HAP-1 (cell line): ENCODE measurements at regions not wholly inside any gene's neighbourhood (a gene's known extent, or its start where the extent isn't known, plus 50 kb on each side); places are given as distances from the start of the nearest gene placed in this dataset.
"Not testable (repeated sequence)": the region's sequence is repeated elsewhere in the genome, so short reads cannot be mapped to it uniquely, and the experiment has no call there.

Experiments
- DNase-seq, 2 experiments: peaks; one replicate each; pipeline ENCODE4 v3.0.0-alpha.2; 2016 to 2020; ENCODE audit warnings: low spot score in 2 of 2
- H3K27me3 ChIP-seq: fragments of 250-450 bp; sonication (Bioruptor Pico); 2 replicates; pipeline ENCODE4 v1.5.1; 2020; ENCODE audit warnings: low read depth, mild to moderate bottlenecking, moderate library complexity
- H3K36me3 ChIP-seq: fragments of 250-450 bp; sonication (Bioruptor Pico); replicated peaks from 2 replicates; pipeline ENCODE4 v1.5.1; 2020; ENCODE audit warnings: mild to moderate bottlenecking
- H3K4me1 ChIP-seq: fragments of 250-450 bp; sonication (Bioruptor Pico); 2 replicates; pipeline ENCODE4 v1.5.1; 2020; ENCODE audit warnings: mild to moderate bottlenecking
- H3K4me3 ChIP-seq: fragments of 250-450 bp; sonication (Bioruptor Pico); 2 replicates; pipeline ENCODE4 v1.5.1; 2020; ENCODE audit warnings: mild to moderate bottlenecking, moderate library complexity
- H3K9me3 ChIP-seq: fragments of 250-450 bp; sonication (Bioruptor Pico); 2 replicates; pipeline ENCODE4 v1.5.1; 2020; ENCODE audit warnings: mild to moderate bottlenecking, moderate library complexity
- in situ Hi-C: fragments of 300-500 bp; cut with MboI; formaldehyde crosslinking; loops from 3 replicates; pipeline ENCODE4 v1.14.3; 2020; ENCODE audit warnings: low sequenced_read_pairs, inconsistent platforms, mixed read lengths

- H3K27me3 ChIP-seq, DNase-seq, in situ Hi-C loops: not testable (repeated sequence)
Measured at GRCh38 chr2:63706084-63706483, 117.3 kb downstream of the MDH1 start.

GRCh38 chr2:63710732-63711131 is 122.0 kb downstream of the MDH1 start:
- no peak for DNase-seq
- Histone ChIP-seq H3K36me3 (no peaks in the 10 kb centered on the region), H3K9me3 (no peaks in the 10 kb centered on the region; the same call in 1 of the 2 replicates), H3K4me1 (peaks cover 10% of the 10 kb centered on the region), H3K4me3 (no peak overlapping the region), H3K27me3 (no peaks in the 10 kb centered on the region)
- in situ Hi-C loops, result no loop called here

More at GRCh38 chr2:63706084-63706483, 117.3 kb downstream of the MDH1 start:
- not testable (repeated sequence) for H3K4me3 ChIP-seq, H3K36me3 ChIP-seq, H3K4me1 ChIP-seq, H3K9me3 ChIP-seq

- peaks cover 14% of the 10 kb centered on the region for H3K4me1 ChIP-seq
- DNase-seq, result no peak
- in situ Hi-C loops, result no loop called here
- no peak overlapping the region for H3K4me3 ChIP-seq
- H3K9me3 ChIP-seq, result no peaks in the 10 kb centered on the region; the same call in 1 of the 2 replicates
- no peaks in the 10 kb centered on the region for H3K27me3 ChIP-seq
- no peaks in the 10 kb centered on the region for H3K36me3 ChIP-seq
Measured at GRCh38 chr2:63712748-63713147, 124.0 kb downstream of the MDH1 start.

- Histone ChIP-seq H3K4me3 (no peak overlapping the region), H3K4me1 (peaks cover 14% of the 10 kb centered on the region), H3K36me3 (no peaks in the 10 kb centered on the region), H3K9me3 (no peaks in the 10 kb centered on the region), H3K27me3 (no peaks in the 10 kb centered on the region)
- DNase-seq, result no peak
- in situ Hi-C loops, result no loop called here
Measured at GRCh38 chr2:63716146-63716545, 125.5 kb upstream of the UGP2 start.

GRCh38 chr2:63719052-63719451 is 122.6 kb upstream of the UGP2 start:
- Histone ChIP-seq H3K4me1 (peaks cover 14% of the 10 kb centered on the region), H3K9me3 (no peaks in the 10 kb centered on the region), H3K4me3 (no peak overlapping the region), H3K27me3 (no peaks in the 10 kb centered on the region), H3K36me3 (no peaks in the 10 kb centered on the region)
- in situ Hi-C loops, result no loop called here
- no peak for DNase-seq

- Histone ChIP-seq H3K9me3 (no peaks in the 10 kb centered on the region), H3K27me3 (no peaks in the 10 kb centered on the region), H3K36me3 (no peaks in the 10 kb centered on the region), H3K4me1 (peaks cover 1% of the 10 kb centered on the region), H3K4me3 (no peak overlapping the region)
- in situ Hi-C loops, result no loop called here
- no peak for DNase-seq
Measured at GRCh38 chr2:63721082-63721424, 120.6 kb upstream of the UGP2 start.

GRCh38 chr2:63722284-63722683 is 119.4 kb upstream of the UGP2 start:
- H3K9me3 ChIP-seq, DNase-seq, H3K27me3 ChIP-seq, in situ Hi-C loops, H3K4me1 ChIP-seq, H3K36me3 ChIP-seq, H3K4me3 ChIP-seq: not testable (repeated sequence)

- H3K4me3 ChIP-seq, result no peak overlapping the region
- H3K36me3 ChIP-seq, result no peaks in the 10 kb centered on the region
- in situ Hi-C loops, result no loop called here
- no peak for DNase-seq
- peaks cover 8% of the 10 kb centered on the region for H3K4me1 ChIP-seq
- no peaks in the 10 kb centered on the region for H3K9me3 ChIP-seq
- no peaks in the 10 kb centered on the region for H3K27me3 ChIP-seq
Measured at GRCh38 chr2:63723709-63724108, 118.0 kb upstream of the UGP2 start.

GRCh38 chr2:63725212-63725611 is 116.5 kb upstream of the UGP2 start:
- H3K4me1 ChIP-seq, H3K4me3 ChIP-seq, H3K27me3 ChIP-seq, H3K9me3 ChIP-seq, DNase-seq, in situ Hi-C loops, H3K36me3 ChIP-seq: not testable (repeated sequence)

GRCh38 chr2:63729362-63729761 is 112.3 kb upstream of the UGP2 start:
- H3K4me3 ChIP-seq, result no peak overlapping the region
- peaks cover 8% of the 10 kb centered on the region for H3K4me1 ChIP-seq
- H3K27me3 ChIP-seq, result no peaks in the 10 kb centered on the region
- H3K9me3 ChIP-seq, result no peaks in the 10 kb centered on the region
- DNase-seq, result no peak
- in situ Hi-C loops, result no loop called here
- no peaks in the 10 kb centered on the region for H3K36me3 ChIP-seq

GRCh38 chr2:63729831-63730230 is 111.9 kb upstream of the UGP2 start:
- Histone ChIP-seq H3K36me3 (no peaks in the 10 kb centered on the region), H3K9me3 (no peaks in the 10 kb centered on the region), H3K4me1 (peaks cover 8% of the 10 kb centered on the region), H3K4me3 (no peak overlapping the region), H3K27me3 (no peaks in the 10 kb centered on the region)
- in situ Hi-C loops, result no loop called here
- DNase-seq, result no peak

- DNase-seq, result no peak
- in situ Hi-C loops, result no loop called here
Measured at GRCh38 chr2:63734510-63734909, 107.2 kb upstream of the UGP2 start.

GRCh38 chr2:63735263-63735662 is 106.4 kb upstream of the UGP2 start:
- H3K4me3 ChIP-seq, result no peak overlapping the region
- H3K9me3 ChIP-seq, result no peaks in the 10 kb centered on the region
- no peak for DNase-seq
- H3K27me3 ChIP-seq, result no peaks in the 10 kb centered on the region
- no peaks in the 10 kb centered on the region for H3K36me3 ChIP-seq
- H3K4me1 ChIP-seq, result no peaks in the 10 kb centered on the region; the same call in 1 of the 2 replicates
- in situ Hi-C loops, result no loop called here

More at GRCh38 chr2:63734510-63734909, 107.2 kb upstream of the UGP2 start:
- Histone ChIP-seq H3K4me3 (no peak overlapping the region), H3K36me3 (no peaks in the 10 kb centered on the region), H3K4me1 (no peaks in the 10 kb centered on the region; the same call in 1 of the 2 replicates), H3K9me3 (no peaks in the 10 kb centered on the region), H3K27me3 (no peaks in the 10 kb centered on the region)

GRCh38 chr2:63735931-63736330 is 105.8 kb upstream of the UGP2 start:
- Histone ChIP-seq H3K4me3 (no peak overlapping the region), H3K27me3 (no peaks in the 10 kb centered on the region), H3K36me3 (no peaks in the 10 kb centered on the region), H3K9me3 (no peaks in the 10 kb centered on the region), H3K4me1 (no peaks in the 10 kb centered on the region; the same call in 1 of the 2 replicates)
- in situ Hi-C loops, result no loop called here
- DNase-seq, result no peak

GRCh38 chr2:63736354-63736753 is 105.3 kb upstream of the UGP2 start:
- H3K36me3 ChIP-seq, result no peaks in the 10 kb centered on the region
- H3K9me3 ChIP-seq, result no peaks in the 10 kb centered on the region
- in situ Hi-C loops, result no loop called here
- H3K4me3 ChIP-seq, result no peak overlapping the region
- H3K27me3 ChIP-seq, result no peaks in the 10 kb centered on the region
- H3K4me1 ChIP-seq, result no peaks in the 10 kb centered on the region; the same call in 1 of the 2 replicates
- no peak for DNase-seq
